NCI-H526 treated with DMSO at 0.1 percent for 48 hours (cell line): ENCODE measurements at regions not wholly inside any gene's neighbourhood (a gene's known extent, or its start where the extent isn't known, plus 50 kb on each side); places are given as distances from the start of the nearest gene placed in this dataset.
A peak's percentile ranks its signal among the peaks of the same experiment; 100 is the strongest.
"Not testable (repeated sequence)": the region's sequence is repeated elsewhere in the genome, so short reads cannot be mapped to it uniquely, and the experiment has no call there.

ENCODE experiments used
- DNase-seq: peaks from one replicate; lab custom pipeline; 2025; lab: John Stamatoyannopoulos, UW

DNA sequence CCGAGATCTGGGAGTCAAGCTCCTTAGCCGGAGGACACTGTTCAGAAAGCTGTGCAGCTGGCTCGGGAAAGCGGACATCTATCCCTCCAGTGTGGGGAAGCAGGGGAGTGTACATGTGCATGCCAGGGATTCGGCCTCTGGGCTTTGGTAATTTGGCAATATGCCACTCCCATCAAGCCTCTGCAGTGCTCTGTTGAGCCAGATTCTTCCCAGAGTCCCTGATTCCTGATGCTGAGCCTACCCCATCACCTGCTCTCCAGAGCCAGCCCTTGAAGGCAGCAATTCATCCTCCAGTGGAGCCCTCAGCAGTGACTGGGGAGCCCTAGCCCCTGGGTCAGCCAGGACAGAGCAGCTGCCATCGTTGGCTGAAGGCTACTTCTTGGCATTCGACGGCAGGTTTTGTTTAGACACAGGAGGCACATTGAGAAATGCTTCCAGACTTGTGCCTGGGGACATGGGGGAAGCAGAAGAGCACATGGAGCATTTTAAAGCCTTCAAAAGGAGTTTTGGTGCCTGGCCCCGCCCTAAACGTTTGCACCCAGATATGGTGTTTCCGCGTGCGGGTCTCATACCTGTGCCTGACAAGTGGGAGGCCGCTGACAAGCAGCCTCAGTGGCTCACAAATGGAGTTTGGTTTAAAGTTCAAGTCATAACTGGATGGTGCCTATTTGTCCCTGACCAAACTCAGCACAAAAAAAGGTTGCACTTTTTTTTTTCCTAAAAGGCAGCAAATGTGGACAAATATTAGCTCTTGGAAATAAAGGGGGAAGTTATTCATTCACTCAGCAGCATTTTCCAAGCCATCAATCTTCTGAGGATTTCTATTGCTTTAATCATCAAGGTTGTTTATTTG is 272.8 kb downstream of the CYRIA start:
- no peak for DNase-seq

DNA sequence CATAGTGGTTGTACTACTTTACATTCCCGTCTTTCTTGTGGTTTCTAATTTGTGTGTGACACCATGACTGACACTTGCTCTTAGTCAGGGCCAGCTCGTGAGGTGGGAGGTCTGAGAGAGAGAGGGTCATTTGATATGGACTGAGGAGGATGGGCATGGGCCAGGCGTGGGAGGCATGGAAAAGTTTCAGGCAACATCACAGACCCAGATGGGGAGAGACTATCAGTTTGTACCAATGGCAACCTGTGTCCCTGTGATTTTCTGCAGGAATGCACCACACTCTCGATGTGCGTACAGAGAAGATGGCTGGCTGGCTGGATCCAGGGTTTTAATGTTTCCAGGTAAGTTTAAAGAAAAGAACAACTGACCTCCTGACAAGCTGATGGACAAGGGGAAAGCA is 273.6 kb downstream of the CYRIA start:
- DNase-seq = no peak

DNA sequence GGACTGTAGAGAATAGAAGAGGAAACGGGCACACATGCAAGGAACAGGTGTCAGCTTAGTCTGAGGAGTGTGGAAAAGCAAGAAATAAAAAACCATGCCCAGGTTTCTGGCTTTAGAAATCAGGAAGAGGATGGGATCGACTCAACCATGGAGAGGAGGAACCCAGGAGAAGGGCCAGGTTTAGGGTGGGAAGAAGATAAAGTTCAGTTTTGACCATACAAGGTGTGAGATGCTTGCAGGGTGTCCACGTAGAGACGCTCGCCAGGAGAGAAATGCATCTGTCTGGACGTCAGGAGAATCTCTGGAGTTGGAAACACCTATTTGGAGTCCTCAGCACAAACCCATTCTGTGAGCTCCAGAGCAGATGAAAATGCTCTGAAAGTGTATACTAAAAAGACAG is 275.1 kb downstream of the CYRIA start:
- DNase-seq = no peak

DNA sequence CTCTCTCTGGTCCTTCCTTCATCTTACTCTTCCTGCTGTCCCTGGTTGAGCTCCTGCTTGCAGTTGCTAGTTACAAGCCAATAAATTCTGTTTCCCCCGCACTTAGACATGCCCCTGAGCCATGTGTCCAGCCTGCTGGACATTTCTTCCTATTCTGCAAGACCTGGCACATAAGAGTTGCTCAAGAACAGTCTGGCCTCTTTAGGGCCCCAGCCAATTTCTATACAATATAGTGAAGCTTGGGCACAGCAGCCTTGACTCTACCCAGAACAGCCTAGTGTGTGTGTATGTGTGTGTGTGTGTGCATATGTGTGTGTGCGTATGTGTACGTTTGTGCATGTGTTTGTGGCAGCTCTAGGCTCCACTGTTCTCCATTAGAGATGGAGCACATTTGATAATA is 276.0 kb downstream of the CYRIA start:
- no peak for DNase-seq

DNA sequence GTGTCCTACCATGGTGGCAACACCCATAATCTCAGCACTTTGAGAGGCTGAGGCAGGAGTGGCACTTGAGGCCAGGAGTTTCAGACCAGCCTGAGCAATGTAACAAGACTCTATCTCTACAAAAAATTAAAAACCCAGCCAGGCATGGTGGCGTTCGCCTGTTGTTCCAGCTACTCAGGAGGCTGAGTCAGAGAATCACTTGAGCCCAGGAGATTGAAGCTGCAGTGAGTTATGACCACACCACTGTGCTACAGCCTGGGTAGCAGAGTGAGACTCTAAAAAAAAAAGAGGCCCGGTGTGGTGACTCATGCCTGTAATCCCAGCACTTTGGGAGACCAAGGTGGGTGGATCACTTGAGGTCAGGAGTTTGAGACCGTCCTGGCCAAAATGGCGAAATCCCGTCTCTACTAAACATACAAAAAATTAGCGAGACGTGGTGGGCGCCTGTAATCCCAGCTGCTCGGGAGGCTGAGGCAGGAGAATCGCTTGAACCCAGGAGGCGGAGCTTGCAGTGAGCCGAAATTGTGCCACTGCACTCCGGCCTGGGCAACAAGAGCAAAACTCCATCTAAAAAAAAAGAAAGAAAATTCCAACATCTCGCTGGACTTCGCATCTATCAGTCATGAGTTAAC is 277.3 kb downstream of the CYRIA start:
- DNase-seq = not testable (repeated sequence)

DNA sequence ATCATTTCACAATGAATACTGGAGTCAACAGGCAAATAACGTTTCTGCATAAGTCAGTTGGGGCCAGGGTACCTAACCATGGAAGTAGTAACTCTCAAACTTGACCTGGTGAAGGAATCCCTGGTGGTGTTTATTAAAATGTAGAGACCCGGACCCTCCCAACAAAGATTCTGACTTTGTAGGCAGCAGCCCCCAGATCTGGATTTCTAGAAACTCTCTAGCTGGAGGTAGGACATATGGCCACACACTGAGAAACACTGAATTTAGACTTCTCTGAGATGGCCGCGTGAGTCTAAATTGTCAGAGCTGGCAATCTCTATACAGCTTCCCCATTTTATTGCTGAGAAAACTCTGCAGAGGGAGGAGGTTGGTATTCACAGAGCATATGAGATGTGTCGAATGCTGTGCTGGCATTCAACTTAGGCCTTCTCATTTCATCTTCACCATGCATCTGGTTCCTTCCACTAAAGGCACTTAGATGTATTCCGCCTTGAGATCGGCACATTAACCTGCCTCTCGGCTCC is 278.1 kb downstream of the CYRIA start:
- DNase-seq = no peak

DNA sequence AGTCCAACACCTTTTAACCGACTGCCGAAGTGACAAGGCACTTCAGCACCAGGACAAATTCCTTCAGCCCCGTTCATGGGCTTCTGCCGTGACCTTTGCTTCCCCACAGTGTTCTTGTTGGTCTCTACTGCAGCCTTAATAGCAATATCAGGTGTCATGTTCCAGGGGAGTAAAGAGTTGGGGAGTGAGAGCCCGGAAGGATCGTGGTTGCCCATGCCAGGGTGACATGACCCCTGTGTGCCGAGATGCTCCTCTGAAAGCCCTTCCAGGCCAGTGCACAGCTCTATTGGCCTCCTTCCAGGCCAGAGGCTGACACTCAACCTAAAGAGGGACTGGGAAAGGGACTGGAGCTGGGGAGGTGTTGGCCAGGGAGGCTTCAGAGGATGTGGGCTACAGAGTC is 279.2 kb downstream of the CYRIA start:
- DNase-seq = no peak

DNA sequence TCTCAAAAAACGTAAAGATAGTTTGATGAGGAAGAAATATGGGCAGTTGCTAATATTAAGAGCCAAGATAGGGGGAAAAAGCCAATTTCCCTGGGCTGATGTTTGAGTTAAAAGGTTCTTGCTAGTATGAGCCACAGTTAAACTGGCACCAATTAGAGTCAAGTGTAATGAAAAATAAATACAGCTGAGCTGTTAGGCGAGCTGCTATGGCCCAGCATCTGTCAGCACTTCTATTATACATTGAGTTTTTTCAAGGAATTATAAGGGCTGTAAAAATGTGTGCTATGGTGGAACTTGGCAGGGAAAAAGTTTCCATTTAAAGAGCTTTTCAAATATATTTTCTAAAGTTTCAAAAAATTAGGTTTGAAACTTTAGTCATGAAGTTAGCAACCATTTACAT is 279.6 kb downstream of the CYRIA start:
- DNase-seq = peak; percentile 98

DNA sequence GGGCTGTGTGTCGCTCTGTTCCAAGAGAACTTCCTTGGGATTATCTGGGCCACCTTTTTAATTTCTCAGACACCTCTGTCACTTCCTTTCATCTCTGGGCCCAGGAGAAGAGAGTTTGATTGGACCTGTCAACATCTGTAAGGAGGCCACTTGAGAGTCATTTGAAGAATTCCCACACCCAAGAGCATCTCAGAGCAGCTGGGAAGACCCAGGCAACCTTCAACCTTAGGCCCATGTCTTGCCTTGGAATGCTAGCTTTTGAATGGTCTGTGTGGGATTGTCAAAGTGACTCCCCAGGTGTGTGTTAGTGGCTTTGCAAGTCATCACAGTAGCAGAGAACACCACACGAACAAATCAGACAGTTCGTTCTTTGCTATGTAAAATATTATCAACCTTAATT is 280.3 kb downstream of the CYRIA start:
- peak; percentile 93 for DNase-seq

DNA sequence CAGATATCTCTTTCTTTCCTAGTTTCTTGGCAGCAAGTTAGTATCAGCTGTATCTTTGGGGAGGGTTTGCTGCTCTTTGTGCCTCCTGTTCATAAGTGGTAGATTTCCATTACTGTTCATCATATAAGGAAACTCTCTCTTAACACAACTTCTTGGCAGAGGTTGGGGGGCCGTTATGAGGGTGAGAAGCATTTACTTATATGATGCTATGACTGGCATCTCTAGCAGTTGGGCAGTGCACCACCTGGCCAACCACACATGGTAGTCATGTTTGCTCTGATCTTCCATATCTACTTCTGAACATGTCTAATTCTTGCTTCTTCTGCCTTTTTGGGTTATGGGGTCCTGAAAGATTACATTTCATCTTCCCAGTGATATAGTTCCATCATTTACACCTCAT is 282.2 kb downstream of the CYRIA start:
- peak; percentile 98 for DNase-seq

DNA sequence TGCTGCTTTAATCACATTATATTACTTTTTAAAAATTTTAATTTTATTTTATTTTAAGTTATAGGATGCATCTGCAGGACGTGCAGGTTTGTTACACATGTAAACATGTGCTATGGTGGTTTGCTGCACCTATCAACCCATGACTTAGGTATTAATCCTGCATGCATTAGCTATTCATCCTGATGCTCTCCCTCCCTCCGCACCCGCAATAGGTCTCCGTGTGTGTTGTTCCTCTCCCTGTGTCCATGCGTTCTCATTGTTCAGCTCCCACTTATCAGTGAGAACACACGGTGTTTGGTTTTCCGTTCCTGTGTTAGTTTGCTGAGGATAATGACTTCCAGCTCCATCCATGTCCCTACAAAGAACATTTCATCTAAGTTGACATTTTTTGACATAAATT is 283.2 kb downstream of the CYRIA start:
- DNase-seq = peak; percentile 99

DNA sequence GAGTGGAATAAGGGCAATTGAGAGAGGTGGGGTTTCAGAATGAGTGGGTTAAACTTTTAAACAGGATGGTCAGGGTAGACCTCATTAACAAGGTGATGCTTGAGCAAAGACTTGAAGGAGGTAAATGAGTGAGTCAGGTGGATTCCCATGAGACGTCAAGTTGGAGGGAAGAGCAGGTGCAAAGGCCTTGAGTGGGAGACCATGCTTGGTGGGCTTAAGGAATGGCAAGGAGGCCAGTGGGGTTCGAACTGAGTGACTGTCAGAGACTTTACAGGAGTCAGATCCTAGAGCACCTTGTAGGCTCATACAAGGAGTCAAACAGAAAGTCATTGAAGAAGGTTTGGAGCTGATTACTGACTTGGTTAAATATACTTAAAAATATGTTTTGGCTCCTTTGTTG is 284.1 kb downstream of the CYRIA start:
- DNase-seq = peak; percentile 96

DNA sequence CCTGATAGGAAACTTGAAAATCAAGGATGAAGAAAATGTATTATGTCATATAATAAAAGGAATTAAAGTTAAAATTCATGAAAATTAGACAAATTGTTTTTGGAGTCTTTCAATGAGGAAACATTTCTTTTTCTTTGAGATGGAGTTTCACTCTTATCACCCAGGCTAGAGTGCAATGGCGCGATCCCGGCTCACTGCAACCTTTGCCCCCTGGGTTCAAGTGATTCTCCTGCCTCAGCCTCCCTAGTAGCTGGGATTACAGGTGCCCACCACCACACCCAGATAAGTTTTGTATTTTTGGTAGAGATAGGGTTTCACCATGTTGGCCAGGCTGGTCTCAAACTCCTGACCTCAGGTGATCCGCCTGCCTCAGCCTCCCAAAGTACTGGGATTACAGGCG is 285.7 kb downstream of the CYRIA start:
- DNase-seq = not testable (repeated sequence)

DNA sequence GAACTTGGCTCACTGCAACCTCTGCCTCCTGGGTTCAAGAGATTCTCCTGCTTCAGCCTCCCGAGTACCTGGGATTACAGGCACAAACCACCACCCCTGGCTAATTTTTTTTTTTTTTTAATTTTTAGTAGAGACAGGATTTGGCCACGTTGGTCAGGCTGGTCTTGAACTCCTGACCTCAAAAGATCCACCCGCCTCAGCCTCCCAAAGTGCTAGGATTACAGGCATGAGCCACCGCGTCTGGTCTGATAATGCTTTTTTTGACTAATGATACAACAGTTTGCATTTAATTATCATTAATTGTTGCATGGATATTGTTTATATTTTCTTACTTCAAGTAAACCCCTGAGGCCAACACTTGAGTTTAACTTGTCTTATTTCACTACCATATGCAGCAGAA is 286.6 kb downstream of the CYRIA start:
- not testable (repeated sequence) for DNase-seq

DNA sequence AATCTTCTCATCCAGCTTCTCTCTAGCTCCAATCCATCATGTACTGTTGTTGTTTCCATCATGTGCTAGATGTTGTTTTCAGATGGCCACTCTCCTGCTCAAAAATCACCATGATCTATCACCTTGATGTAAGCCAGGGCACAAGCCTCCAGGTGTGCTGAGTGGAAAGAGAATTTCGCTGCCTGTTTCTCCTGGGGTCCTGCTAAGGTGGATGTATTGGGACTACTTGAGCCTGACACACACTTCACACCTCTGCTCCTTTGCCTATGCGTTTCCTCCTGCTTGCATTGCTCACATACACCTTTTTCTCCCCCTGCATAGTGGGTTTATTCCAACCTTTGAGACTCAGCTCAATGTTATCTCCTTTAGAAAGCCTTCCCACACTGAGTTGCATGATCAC is 287.6 kb downstream of the CYRIA start:
- DNase-seq = peak; percentile 93

DNA sequence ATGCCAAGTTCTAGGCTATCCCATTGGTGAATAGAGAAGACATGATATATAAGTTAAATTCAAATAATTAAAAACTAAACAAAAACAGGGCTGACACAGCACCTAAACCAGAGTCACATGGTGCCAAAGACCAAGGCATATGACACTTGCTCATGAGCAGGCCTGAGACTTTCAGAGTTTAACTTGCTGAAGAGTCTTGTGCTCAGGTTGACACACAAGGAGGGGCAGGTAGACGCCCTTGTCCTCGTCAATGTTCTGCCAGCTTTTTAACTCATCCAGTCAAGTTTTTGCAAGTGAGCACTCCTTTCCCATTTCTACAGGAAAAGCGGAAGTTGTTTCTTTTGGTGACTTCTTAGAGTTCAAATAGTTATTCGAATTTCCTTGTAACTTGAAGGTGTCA is 289.7 kb downstream of the CYRIA start:
- DNase-seq = no peak

DNA sequence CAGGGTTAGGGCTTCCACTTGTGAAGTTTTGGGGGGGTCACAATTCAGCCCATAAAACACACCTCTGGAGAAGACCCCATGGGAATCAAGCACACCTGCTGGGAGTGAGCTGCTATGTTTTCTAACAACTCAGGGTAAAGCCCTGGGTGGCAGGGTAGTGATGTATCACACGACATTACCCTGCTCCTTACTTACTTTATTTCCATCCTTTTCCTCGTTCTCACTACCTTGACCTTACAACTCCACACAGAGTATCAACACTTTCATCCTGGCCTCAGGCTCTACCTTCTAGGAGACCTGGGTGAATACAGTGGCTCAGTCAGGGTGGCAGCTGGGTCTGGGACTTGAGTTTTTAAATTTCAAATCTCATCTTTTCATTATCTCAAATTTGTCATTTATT is 290.3 kb downstream of the CYRIA start:
- no peak for DNase-seq

DNA sequence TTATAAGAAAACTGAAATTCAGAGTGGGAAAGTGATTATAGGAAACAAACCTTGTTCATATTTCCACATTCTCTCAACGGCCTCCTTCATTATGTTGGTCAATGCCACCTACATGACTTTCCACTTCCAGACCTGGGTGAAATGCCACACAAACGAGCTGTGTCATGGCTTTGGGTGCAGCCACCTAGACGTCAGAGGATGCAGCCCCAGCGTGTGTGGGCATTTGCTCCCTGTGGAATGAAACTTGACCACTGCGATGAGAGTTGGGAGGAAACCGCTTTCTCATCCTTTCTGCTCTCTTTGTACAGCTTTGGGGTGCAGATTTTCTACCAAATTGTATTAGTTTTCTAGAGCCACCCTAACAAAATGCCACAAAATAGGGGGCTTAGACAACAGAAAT is 291.0 kb downstream of the CYRIA start:
- DNase-seq = no peak

DNA sequence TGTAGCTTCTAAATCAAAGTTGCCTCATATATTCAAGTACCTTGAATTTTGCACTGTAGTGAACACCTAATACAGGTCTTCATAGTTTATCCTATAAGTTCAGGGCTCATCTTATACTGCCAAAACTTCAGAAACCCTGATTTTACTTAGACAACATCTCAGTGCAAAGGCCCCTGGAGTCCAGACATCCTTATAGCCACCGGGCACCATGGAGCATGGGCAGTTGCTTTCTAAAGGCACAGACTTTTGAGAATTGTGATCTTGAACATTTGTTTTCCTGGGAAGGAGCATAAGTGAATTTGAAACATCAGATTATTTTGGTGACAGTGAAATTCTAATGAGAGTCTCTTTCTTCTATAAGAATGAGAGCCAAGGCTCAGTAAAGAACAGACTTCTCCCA is 292.3 kb downstream of the CYRIA start:
- DNase-seq = peak; percentile 81

DNA sequence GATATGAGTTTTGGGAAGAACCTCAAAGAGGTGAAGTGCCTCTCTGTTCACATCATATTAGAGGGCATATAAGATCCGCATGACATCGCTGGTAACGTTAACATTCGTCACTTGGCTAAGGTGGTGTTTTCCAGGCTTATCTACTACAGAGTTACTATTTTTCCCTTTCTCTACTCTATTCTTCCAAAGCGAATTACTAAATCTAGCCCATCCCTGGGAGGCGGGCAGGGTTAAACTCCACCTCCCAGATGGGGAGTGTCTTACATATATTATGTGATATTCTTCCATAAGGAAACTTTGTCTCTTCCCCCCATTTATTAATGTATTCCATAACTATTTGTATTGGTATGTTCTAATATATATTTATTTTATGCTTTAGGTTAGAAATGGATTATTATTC is 293.9 kb downstream of the CYRIA start:
- DNase-seq = no peak

DNA sequence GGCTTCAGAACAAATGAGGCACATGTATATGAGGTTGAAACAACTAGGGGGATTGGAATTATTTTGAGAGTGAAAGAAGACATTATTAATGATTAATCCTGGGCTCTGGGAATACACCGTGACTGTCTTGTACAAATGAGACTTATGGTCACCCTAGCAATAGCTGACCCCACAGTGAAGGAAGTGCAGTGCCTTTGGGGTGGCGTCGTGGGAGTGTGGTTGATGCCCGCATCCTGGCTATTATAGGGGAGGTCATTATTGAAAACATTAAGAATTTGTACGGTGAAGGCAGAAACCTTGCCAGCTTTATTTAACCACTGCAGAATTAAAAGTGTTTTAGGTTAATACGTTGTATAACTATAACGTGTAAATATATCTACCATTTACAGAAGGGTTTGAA is 296.7 kb downstream of the CYRIA start:
- DNase-seq = no peak

DNA sequence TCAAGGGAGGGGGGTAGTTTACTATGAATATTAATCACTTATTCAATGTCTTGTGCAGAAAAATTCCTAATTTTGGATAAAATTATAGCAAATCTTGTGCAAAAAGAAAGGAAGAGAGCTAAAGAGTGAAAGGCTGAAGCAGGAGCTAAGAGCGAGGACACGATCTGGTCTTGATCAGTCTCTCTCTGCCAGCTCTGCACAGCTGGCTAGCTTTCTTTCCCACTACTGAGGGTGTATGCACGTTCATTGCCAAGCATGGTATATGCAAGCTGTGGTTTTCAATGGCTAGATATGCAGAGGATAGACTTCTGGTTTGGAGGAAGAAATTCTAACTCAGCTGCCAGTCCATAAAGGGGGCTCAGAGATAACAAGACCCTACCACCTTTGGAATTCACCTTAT is 297.3 kb downstream of the CYRIA start:
- DNase-seq = no peak

DNA sequence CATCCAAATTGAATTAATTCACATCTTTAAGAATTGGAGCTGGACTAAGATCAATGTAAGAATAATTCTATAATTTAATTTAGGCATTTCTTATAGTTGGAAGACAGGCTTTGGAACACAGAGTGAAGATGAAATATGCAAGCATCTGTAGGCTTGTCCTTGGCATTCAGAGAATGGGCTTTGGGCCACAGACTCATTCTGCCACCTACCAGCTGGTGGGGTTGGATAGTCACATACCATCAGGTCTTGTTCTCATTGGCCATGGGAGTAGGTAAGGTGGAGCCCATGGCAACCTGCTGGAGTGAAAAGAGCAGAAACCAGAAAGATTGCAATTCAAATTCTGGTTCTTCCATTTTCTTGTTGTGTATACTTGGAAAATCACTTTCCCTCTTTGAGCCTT is 300.3 kb downstream of the CYRIA start:
- DNase-seq = no peak

DNA sequence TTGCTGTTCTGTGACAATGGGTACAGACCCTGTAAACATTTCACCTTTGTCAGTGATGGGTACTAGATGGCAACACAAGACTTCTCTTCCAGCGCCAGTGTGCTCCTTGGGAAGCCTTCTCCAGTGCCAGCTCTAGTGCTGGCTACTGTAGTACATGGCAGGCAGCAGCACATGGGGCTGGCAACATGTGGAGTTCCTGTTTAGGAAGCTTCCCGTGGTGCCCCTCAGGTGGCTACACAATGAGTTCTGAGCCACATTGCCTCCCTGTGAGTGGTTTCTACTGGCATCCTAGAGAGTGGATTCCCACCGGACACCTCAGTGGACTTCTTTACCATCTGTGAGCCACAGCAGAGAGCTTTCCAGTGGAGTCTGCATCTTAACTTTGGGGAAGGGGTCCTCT is 302.1 kb downstream of the CYRIA start:
- no peak for DNase-seq
